ENCODE measurements at regions not wholly inside any gene's neighbourhood (a gene's known extent, or its start where the extent isn't known, plus 50 kb on each side); places are given as distances from the start of the nearest gene placed in this dataset.

GRCh38 chr12:43294916-43295315, 257.1 kb downstream of the ADAMTS20 start:
- H3K9ac ChIP-seq (ENCODE audit: low read depth, low read length): no peak overlapping the region
- no peaks in the 10 kb centered on the region for H3K36me3 ChIP-seq (ENCODE audit: insufficient read depth, low read length)
- no peaks in the 10 kb centered on the region for H3K9me3 ChIP-seq (ENCODE audit: control insufficient read depth, insufficient read depth, low read length)
- no peaks in the 10 kb centered on the region; the same call in 1 of the 2 replicates for H3K4me1 ChIP-seq (ENCODE audit: insufficient read depth, low read length)

GRCh38 chr12:43294147-43294546, 257.9 kb downstream of the ADAMTS20 start:
- H3K36me3 ChIP-seq (ENCODE audit: insufficient read depth, low read length): no peaks in the 10 kb centered on the region
- no peaks in the 10 kb centered on the region; the same call in 1 of the 2 replicates for H3K4me1 ChIP-seq (ENCODE audit: insufficient read depth, low read length)

GRCh38 chr12:43293396-43293795, 258.6 kb downstream of the ADAMTS20 start:
- Histone ChIP-seq H3K4me1 (ENCODE audit: insufficient read depth, low read length) (no peaks in the 10 kb centered on the region; the same call in 1 of the 2 replicates), H3K9ac (ENCODE audit: low read depth, low read length) (no peak overlapping the region), H3K36me3 (ENCODE audit: insufficient read depth, low read length) (no peaks in the 10 kb centered on the region), H3K9me3 (ENCODE audit: control insufficient read depth, insufficient read depth, low read length) (no peaks in the 10 kb centered on the region)

More at GRCh38 chr12:43294147-43294546, 257.9 kb downstream of the ADAMTS20 start:
- H3K9ac ChIP-seq (ENCODE audit: low read depth, low read length): no peak overlapping the region
- H3K9me3 ChIP-seq (ENCODE audit: control insufficient read depth, insufficient read depth, low read length): no peaks in the 10 kb centered on the region

GRCh38 chr12:43292699-43293098, 259.3 kb downstream of the ADAMTS20 start:
- Histone ChIP-seq H3K9ac (ENCODE audit: low read depth, low read length) (no peak overlapping the region), H3K9me3 (ENCODE audit: control insufficient read depth, insufficient read depth, low read length) (no peaks in the 10 kb centered on the region), H3K36me3 (ENCODE audit: insufficient read depth, low read length) (no peaks in the 10 kb centered on the region), H3K4me1 (ENCODE audit: insufficient read depth, low read length) (no peaks in the 10 kb centered on the region; the same call in 1 of the 2 replicates)

- no peaks in the 10 kb centered on the region; the same call in 1 of the 2 replicates for H3K4me1 ChIP-seq (ENCODE audit: insufficient read depth, low read length)
- H3K9ac ChIP-seq (ENCODE audit: low read depth, low read length): no peak overlapping the region
- H3K36me3 ChIP-seq (ENCODE audit: insufficient read depth, low read length): no peaks in the 10 kb centered on the region
- no peaks in the 10 kb centered on the region for H3K9me3 ChIP-seq (ENCODE audit: control insufficient read depth, insufficient read depth, low read length)
These were observed 260.5 kb downstream of the ADAMTS20 start for GRCh38 chr12:43291516-43291915.

- Histone ChIP-seq H3K9ac (ENCODE audit: low read depth, low read length) (no peak overlapping the region), H3K4me1 (ENCODE audit: insufficient read depth, low read length) (no peaks in the 10 kb centered on the region; the same call in 1 of the 2 replicates), H3K9me3 (ENCODE audit: control insufficient read depth, insufficient read depth, low read length) (no peaks in the 10 kb centered on the region), H3K36me3 (ENCODE audit: insufficient read depth, low read length) (no peaks in the 10 kb centered on the region)
These were observed 261.2 kb downstream of the ADAMTS20 start for GRCh38 chr12:43290836-43291235.

- Histone ChIP-seq H3K4me1 (ENCODE audit: insufficient read depth, low read length) (no peaks in the 10 kb centered on the region; the same call in 1 of the 2 replicates), H3K9ac (ENCODE audit: low read depth, low read length) (no peak overlapping the region), H3K36me3 (ENCODE audit: insufficient read depth, low read length) (no peaks in the 10 kb centered on the region), H3K9me3 (ENCODE audit: control insufficient read depth, insufficient read depth, low read length) (no peaks in the 10 kb centered on the region)
These were observed 262.6 kb downstream of the ADAMTS20 start for GRCh38 chr12:43289426-43289801.

- no peaks in the 10 kb centered on the region for H3K9me3 ChIP-seq (ENCODE audit: control insufficient read depth, insufficient read depth, low read length)
- no peaks in the 10 kb centered on the region for H3K36me3 ChIP-seq (ENCODE audit: insufficient read depth, low read length)
- H3K9ac ChIP-seq (ENCODE audit: low read depth, low read length): no peak overlapping the region
- H3K4me1 ChIP-seq (ENCODE audit: insufficient read depth, low read length): no peaks in the 10 kb centered on the region
These were observed 263.2 kb downstream of the ADAMTS20 start for GRCh38 chr12:43288671-43289425.

GRCh38 chr12:43287706-43288383, 264.2 kb downstream of the ADAMTS20 start:
- Histone ChIP-seq H3K9ac (ENCODE audit: low read depth, low read length) (no peak overlapping the region), H3K9me3 (ENCODE audit: control insufficient read depth, insufficient read depth, low read length) (no peaks in the 10 kb centered on the region), H3K4me1 (ENCODE audit: insufficient read depth, low read length) (no peaks in the 10 kb centered on the region), H3K36me3 (ENCODE audit: insufficient read depth, low read length) (no peaks in the 10 kb centered on the region)

- Histone ChIP-seq H3K36me3 (ENCODE audit: insufficient read depth, low read length) (no peaks in the 10 kb centered on the region), H3K9me3 (ENCODE audit: control insufficient read depth, insufficient read depth, low read length) (no peaks in the 10 kb centered on the region), H3K4me1 (ENCODE audit: insufficient read depth, low read length) (no peaks in the 10 kb centered on the region), H3K9ac (ENCODE audit: low read depth, low read length) (no peak overlapping the region)
These were observed 265.0 kb downstream of the ADAMTS20 start for GRCh38 chr12:43286986-43287385.

GRCh38 chr12:43285159-43285598, 266.8 kb downstream of the ADAMTS20 start:
- no peaks in the 10 kb centered on the region for H3K4me1 ChIP-seq (ENCODE audit: insufficient read depth, low read length)
- H3K9ac ChIP-seq (ENCODE audit: low read depth, low read length): no peak overlapping the region
- no peaks in the 10 kb centered on the region for H3K36me3 ChIP-seq (ENCODE audit: insufficient read depth, low read length)
- no peaks in the 10 kb centered on the region for H3K9me3 ChIP-seq (ENCODE audit: control insufficient read depth, insufficient read depth, low read length)

- Histone ChIP-seq H3K9ac (ENCODE audit: low read depth, low read length) (no peak overlapping the region), H3K36me3 (ENCODE audit: insufficient read depth, low read length) (no peaks in the 10 kb centered on the region), H3K4me1 (ENCODE audit: insufficient read depth, low read length) (no peaks in the 10 kb centered on the region), H3K9me3 (ENCODE audit: control insufficient read depth, insufficient read depth, low read length) (peaks cover 1% of the 10 kb centered on the region; the same call in 1 of the 2 replicates)
These were observed 267.4 kb downstream of the ADAMTS20 start for GRCh38 chr12:43284486-43285158.

GRCh38 chr12:43283206-43283605, 268.8 kb downstream of the ADAMTS20 start:
- Histone ChIP-seq H3K9ac (ENCODE audit: low read depth, low read length) (no peak overlapping the region), H3K9me3 (ENCODE audit: control insufficient read depth, insufficient read depth, low read length) (peaks cover 7% of the 10 kb centered on the region; the same call in 1 of the 2 replicates), H3K36me3 (ENCODE audit: insufficient read depth, low read length) (no peaks in the 10 kb centered on the region), H3K4me1 (ENCODE audit: insufficient read depth, low read length) (no peaks in the 10 kb centered on the region)

- H3K9me3 ChIP-seq (ENCODE audit: control insufficient read depth, insufficient read depth, low read length): peaks cover 7% of the 10 kb centered on the region; the same call in 1 of the 2 replicates
- H3K9ac ChIP-seq (ENCODE audit: low read depth, low read length): no peak overlapping the region
- H3K4me1 ChIP-seq (ENCODE audit: insufficient read depth, low read length): no peaks in the 10 kb centered on the region
- H3K36me3 ChIP-seq (ENCODE audit: insufficient read depth, low read length): no peaks in the 10 kb centered on the region
These were observed 269.9 kb downstream of the ADAMTS20 start for GRCh38 chr12:43282106-43282505.
